ENCODE measurements at regions not wholly inside any gene's neighbourhood (a gene's known extent, or its start where the extent isn't known, plus 50 kb on each side); places are given as distances from the start of the nearest gene placed in this dataset.

GRCh38 chr1:96334236-96334557 is 387.4 kb upstream of the PTBP2 start:
- DNase-seq, result no peak

GRCh38 chr1:96338622-96339021 is 383.0 kb upstream of the PTBP2 start:
- DNase-seq, result no peak

GRCh38 chr1:96340686-96341085 is 380.9 kb upstream of the PTBP2 start:
- no peak for DNase-seq

- DNase-seq, result no peak
These were observed 374.9 kb upstream of the PTBP2 start for GRCh38 chr1:96346719-96347118.

GRCh38 chr1:96349896-96350295 is 371.7 kb upstream of the PTBP2 start:
- no peak for DNase-seq

DNA sequence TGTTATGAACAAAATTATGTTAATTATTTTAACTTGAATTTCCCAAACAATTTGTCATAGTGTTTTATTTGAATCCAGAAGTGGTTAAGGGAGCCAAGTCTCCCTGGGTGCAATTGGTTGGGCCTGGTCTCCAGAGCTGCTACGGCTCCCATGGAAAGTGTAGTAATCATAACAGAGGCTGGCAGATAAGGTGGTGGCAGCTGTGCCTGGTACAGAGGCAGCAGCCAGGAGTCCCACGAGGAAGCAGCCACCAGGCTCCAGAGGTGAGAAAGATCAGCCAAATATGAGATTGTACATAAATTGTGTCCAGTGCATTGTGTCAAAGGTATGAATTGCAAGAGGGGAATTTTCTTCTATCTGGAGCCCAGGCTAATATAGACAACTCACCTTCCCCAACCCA is 368.9 kb upstream of the PTBP2 start:
- DNase-seq, result no peak

GRCh38 chr1:96355521-96355920 is 366.1 kb upstream of the PTBP2 start:
- no peak for DNase-seq

DNA sequence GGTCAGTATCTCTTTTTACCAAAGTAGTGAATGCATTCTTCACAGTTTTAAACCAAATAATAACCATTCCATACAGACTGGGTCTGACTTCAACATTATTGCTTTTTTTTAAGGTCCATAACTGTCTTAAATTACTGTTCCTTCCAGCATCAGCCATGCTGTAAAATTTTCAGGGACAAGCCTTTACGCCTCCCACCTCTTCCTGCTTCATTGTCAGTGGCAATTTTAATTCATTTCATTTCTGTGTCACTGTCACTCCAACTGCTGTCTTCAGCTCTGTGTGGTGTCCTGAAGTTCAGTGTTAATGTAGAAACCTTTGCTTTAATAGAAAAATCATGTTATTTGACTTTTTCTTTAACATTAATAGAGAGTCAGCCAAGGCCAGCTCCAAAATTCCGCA is 365.6 kb upstream of the PTBP2 start:
- DNase-seq, result no peak

- DNase-seq, result no peak
These were observed 364.3 kb upstream of the PTBP2 start for GRCh38 chr1:96357141-96357765.

DNA sequence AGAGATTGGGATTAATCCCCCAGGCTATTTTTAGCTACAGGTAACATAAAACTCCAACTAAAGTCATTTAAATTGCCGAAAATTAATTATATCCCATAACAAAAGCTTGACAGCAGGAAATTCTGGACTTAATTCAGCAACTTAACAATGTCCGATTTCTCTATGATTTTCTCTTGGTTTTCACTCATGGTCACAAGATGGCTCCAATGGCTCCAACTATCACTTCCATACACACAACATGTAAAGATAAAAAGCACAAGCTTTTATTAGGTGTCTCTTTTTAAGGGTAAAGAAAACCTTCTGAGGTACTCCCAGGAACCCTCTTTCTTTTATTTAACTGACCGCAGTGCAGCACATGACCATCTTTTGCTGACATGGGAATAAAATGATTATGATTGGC is 363.5 kb upstream of the PTBP2 start:
- DNase-seq, result no peak

GRCh38 chr1:96360036-96360795 is 361.4 kb upstream of the PTBP2 start:
- no peak for DNase-seq

GRCh38 chr1:96361271-96361856 is 360.2 kb upstream of the PTBP2 start:
- DNase-seq, result no peak

DNA sequence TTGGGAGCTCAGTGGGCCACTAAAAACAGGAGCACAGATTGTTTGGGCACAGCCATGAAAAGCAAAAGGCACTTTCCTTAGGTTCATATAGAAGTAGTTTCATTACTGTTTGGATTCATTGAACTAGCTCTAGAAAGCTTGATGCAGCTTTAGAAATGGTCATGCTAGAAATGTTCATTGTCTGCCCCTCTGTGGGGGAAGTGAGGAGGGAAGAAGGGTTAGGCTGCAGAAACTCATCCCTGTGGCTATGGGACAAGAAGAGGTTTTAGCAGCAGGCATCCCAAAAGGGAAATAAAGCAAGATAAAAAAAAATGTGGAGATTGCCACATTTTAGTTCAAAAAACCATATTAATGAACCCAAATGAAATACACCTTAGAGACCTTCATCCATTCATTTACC is 359.6 kb upstream of the PTBP2 start:
- no peak for DNase-seq

GRCh38 chr1:96362623-96363022 is 359.0 kb upstream of the PTBP2 start:
- DNase-seq, result peak; percentile 97

- no peak for DNase-seq
These were observed 357.8 kb upstream of the PTBP2 start for GRCh38 chr1:96363826-96364225.

GRCh38 chr1:96364576-96364975 is 357.0 kb upstream of the PTBP2 start:
- DNase-seq, result no peak

DNA sequence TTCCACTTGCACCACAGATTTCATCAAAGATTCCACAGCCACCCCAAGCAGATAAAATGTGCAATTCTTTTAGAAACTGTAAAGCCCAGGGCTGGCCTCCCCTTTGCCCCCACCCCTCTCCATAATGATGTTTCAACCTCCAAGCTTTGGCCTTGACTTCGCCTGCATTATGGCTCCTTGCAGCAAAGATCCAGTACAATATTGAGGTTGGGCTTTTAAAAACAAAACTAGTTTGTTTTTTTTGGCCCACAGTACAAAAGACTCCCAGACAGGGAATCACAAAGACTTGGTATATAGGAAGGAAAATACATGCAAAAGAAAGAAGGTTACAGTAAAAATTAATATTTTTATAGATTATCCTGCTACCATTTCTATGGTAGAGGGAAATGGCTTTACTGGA is 356.5 kb upstream of the PTBP2 start:
- DNase-seq, result no peak

GRCh38 chr1:96365596-96366390 is 355.8 kb upstream of the PTBP2 start:
- no peak for DNase-seq

DNA sequence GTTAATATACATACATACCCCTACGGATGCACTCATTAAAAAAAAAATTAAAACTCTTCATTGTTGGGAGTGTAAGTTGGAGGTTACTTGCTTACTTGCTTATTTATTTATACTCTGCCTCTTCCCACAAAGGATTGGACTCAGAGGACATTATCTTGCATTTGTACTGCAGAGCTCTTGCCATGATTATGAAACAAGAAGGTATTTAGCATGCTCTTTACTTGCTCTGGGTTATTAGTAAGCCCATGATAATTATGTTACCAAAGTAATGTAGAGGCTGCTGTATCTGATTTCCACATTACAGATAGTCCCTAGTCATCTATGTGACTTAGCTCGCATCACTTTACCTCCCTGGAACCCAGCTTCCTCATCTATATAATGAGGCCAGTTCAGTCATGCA is 355.1 kb upstream of the PTBP2 start:
- no peak for DNase-seq

GRCh38 chr1:96367791-96368190 is 353.8 kb upstream of the PTBP2 start:
- DNase-seq, result no peak

GRCh38 chr1:96370757-96371156 is 350.8 kb upstream of the PTBP2 start:
- peak; percentile 91 for DNase-seq

DNA sequence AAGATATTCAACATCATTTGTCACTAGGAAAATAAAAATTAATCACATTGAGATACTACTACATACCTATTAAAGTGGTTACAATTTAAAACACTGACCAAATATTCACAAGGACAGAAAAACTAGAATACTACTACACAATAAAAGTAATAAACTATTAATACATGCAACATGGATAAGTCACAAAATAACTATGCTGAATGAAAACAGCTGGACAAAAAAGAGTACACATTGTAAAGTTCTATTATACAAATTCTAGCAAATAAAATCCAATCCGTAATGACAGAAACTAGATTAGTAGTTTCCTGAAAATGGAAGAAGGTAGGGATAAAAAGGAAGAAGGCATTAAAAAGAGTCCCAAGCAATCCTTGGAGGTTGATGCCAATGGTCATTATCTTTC is 348.7 kb upstream of the PTBP2 start:
- DNase-seq, result no peak

GRCh38 chr1:96374076-96374762 is 347.4 kb upstream of the PTBP2 start:
- peak; percentile 73 for DNase-seq
